Keratinocyte (primary cell): ENCODE measurements at regions not wholly inside any gene's neighbourhood (a gene's known extent, or its start where the extent isn't known, plus 50 kb on each side); places are given as distances from the start of the nearest gene placed in this dataset.

ENCODE experiments used
- DNase-seq: peaks from one replicate; pipeline ENCODE4 v3.0.0-alpha.2; 2011; ENCODE audit warnings: low read depth, missing footprints, low spot score
- FAIRE-seq: peaks from 2 replicates; lab custom pipeline; 2011; peaks lifted over from hg19 to GRCh38; lab: Jason Lieb, UNC
- H2AFZ ChIP-seq: 2 replicates; pipeline ENCODE4 v1.6.0; 2012; ENCODE audit warnings: low read length, control low read depth, inconsistent platforms; ENCODE audit not compliant: control insufficient read depth
- H3K27ac ChIP-seq: 2 replicates; pipeline ENCODE4 v1.5.1; 2011; ENCODE audit warnings: low read length; ENCODE audit not compliant: control insufficient read depth, insufficient read depth
- H3K27me3 ChIP-seq: 3 replicates; pipeline ENCODE4 v1.6.0; 2011; ENCODE audit warnings: low read length; ENCODE audit not compliant: control insufficient read depth, insufficient read depth; ENCODE audit errors: extremely low read depth
- H3K36me3 ChIP-seq, 2 experiments: 2 replicates in 1 of 2; 3 replicates in 1 of 2; pipeline ENCODE4 v1.5.1; 2011; ENCODE audit warnings: low read length in 2 of 2, mild to moderate bottlenecking in 1 of 2; ENCODE audit not compliant: control insufficient read depth in 2 of 2, insufficient read depth in 2 of 2; ENCODE audit errors: extremely low read depth in 1 of 2
- H3K4me1 ChIP-seq: 3 replicates; pipeline ENCODE4 v1.5.1; 2011; ENCODE audit warnings: low read length; ENCODE audit not compliant: control insufficient read depth, insufficient read depth; ENCODE audit errors: extremely low read depth
- H3K4me2 ChIP-seq: 3 replicates; pipeline ENCODE4 v1.6.0; 2011; ENCODE audit warnings: low read depth, low read length; ENCODE audit not compliant: control insufficient read depth, insufficient read depth; ENCODE audit errors: extremely low read depth
- H3K4me3 ChIP-seq, 3 experiments: fragments of 200-600 bp in 1 of 3; sonication (generic) in 1 of 3; 2 replicates in 2 of 3; 3 replicates in 1 of 3; pipeline ENCODE4 v1.5.1; 2011 to 2016; ENCODE audit warnings: low read length in 3 of 3, mild to moderate bottlenecking in 3 of 3, control low read depth in 2 of 3, inconsistent platforms in 1 of 3, low read depth in 1 of 3, mixed read lengths in 1 of 3, mixed run types in 1 of 3, moderate library complexity in 1 of 3; ENCODE audit not compliant: control insufficient read depth in 2 of 3, insufficient read depth in 2 of 3; ENCODE audit errors: extremely low read depth in 1 of 3
- H3K79me2 ChIP-seq: 2 replicates; pipeline ENCODE4 v1.6.0; 2012; ENCODE audit warnings: low read length; ENCODE audit not compliant: control insufficient read depth, insufficient read depth
- H3K9ac ChIP-seq: 3 replicates; pipeline ENCODE4 v1.6.0; 2011; ENCODE audit warnings: low read length; ENCODE audit not compliant: control insufficient read depth, insufficient read depth; ENCODE audit errors: extremely low read depth
- H3K9me1 ChIP-seq: 3 replicates; pipeline ENCODE4 v1.6.0; 2011; ENCODE audit warnings: low read length; ENCODE audit not compliant: control insufficient read depth, insufficient read depth; ENCODE audit errors: extremely low read depth
- H3K9me3 ChIP-seq: 2 replicates; pipeline ENCODE4 v1.5.1; 2012; ENCODE audit warnings: low read depth, low read length; ENCODE audit not compliant: control insufficient read depth
- H4K20me1 ChIP-seq: 3 replicates; pipeline ENCODE4 v1.6.0; 2011; ENCODE audit warnings: low read length; ENCODE audit not compliant: control insufficient read depth, insufficient read depth; ENCODE audit errors: extremely low read depth
- EZH2 ChIP-seq: IDR thresholded peaks from one replicate; pipeline ENCODE4 v1.6.1; 2012; ENCODE audit warnings: inconsistent platforms, mild to moderate bottlenecking, low read length, moderate library complexity
- dilution Hi-C: fragments of 300-500 bp; cut with MboI; formaldehyde crosslinking; loops from one replicate; pipeline ENCODE4 v1.7.0; 2020; ENCODE audit warnings: low sequenced_read_pairs; ENCODE audit not compliant: extremely low pct_ligation_motif_present
- TF ChIP-seq, protein P1 (sequence below), 3 experiments: IDR thresholded peaks in 1 of 3; conservative IDR thresholded peaks in 1 of 3; optimal IDR thresholded peaks in 1 of 3; 2 replicates in 2 of 3; 3 replicates in 1 of 3; pipeline versions ENCODE3 to v1.5.1; 2011; ENCODE audit warnings: low read length in 3 of 3, mild to moderate bottlenecking in 3 of 3, moderate library complexity in 2 of 3, control low read depth in 1 of 3, inconsistent platforms in 1 of 3; ENCODE audit not compliant: insufficient read depth in 2 of 3; ENCODE audit errors: extremely low read depth in 1 of 3

DNA sequence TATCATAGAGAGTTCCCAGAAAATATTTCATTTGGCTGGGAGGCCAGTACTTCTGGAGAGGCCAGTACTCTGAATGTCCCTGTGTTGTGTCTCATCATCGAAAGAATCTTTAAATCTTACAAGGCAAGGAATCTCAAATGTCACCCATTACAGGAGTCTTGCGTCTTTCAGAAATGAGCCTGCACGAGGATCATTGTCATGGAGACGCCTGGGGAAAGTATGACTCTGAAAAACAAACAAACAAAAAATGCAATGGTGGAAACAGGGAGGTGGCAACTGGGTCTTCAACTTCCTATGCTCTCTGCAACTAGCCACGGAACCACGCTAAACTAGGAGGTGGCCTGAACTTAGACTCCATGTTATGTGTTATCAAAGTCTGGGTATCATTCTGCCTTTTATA, 804.6 kb downstream of the EPHA3 start:
- Histone ChIP-seq H3K4me2 (no peak overlapping the region), H3K9me3 (no peaks in the 10 kb centered on the region), H3K36me3 (no peaks in the 10 kb centered on the region), H4K20me1 (no peaks in the 10 kb centered on the region), H3K9ac (no peak overlapping the region), H3K27ac (no peak overlapping the region), H3K27me3 (no peaks in the 10 kb centered on the region), H2AFZ (no peak overlapping the region), H3K9me1 (no peaks in the 10 kb centered on the region), H3K4me1 (no peaks in the 10 kb centered on the region), H3K4me3 (no peak overlapping the region), H3K79me2 (no peaks in the 10 kb centered on the region)
- no peak for TF ChIP-seq EZH2
- dilution Hi-C loops, result no loop called here
- FAIRE-seq (no peak), DNase-seq (no peak)

DNA sequence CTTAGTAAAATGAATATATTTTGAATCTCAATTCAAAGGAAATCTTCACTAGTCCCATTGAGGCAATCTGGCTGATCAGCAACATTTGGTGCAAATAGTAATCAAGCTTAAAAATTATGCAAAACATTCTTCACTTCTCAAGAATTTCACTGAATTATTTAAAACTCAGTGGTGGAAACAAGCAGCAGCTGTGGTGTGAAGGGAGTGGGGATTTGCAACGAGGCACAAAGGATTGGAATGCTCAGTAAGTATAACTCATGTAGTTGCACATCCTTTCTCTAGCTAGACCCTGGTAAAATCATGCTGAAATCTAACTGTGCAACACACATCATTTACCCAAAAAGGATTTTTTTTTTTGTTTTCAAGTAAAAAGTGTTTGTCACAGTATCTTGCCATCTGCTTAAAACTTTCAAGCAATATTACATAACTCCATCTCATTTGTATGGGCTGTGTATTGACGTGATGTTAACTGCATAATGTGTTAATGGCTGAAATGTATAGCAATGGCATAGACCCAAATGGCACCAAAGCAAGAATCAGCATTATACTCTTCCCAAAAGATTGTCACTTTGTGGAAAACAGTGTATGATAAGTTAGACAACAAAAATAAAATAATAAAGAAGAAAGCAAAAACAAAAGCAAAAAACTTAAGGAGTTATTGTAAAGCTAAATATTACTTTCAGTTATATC, 816.6 kb downstream of the EPHA3 start:
- Histone ChIP-seq H3K36me3 (no peaks in the 10 kb centered on the region), H4K20me1 (no peaks in the 10 kb centered on the region)
- dilution Hi-C loops, result no loop called here

More for the DNA sequence above, 816.6 kb downstream of the EPHA3 start:
- no peak overlapping the region for H3K9ac ChIP-seq
- H3K9me1 ChIP-seq, result no peaks in the 10 kb centered on the region
- H3K27me3 ChIP-seq, result no peaks in the 10 kb centered on the region
- TF ChIP-seq, protein P1, sequence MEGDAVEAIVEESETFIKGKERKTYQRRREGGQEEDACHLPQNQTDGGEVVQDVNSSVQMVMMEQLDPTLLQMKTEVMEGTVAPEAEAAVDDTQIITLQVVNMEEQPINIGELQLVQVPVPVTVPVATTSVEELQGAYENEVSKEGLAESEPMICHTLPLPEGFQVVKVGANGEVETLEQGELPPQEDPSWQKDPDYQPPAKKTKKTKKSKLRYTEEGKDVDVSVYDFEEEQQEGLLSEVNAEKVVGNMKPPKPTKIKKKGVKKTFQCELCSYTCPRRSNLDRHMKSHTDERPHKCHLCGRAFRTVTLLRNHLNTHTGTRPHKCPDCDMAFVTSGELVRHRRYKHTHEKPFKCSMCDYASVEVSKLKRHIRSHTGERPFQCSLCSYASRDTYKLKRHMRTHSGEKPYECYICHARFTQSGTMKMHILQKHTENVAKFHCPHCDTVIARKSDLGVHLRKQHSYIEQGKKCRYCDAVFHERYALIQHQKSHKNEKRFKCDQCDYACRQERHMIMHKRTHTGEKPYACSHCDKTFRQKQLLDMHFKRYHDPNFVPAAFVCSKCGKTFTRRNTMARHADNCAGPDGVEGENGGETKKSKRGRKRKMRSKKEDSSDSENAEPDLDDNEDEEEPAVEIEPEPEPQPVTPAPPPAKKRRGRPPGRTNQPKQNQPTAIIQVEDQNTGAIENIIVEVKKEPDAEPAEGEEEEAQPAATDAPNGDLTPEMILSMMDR (optimal IDR thresholded peaks at IDR 0.05 in 1 of 3, IDR thresholded peaks at IDR 0.05 in 1 of 3, conservative IDR thresholded peaks at IDR 0.05 in 1 of 3; ENCODE audit: extremely low read depth in 1 of 3, insufficient read depth in 2 of 3, low read length in 3 of 3), result no peak
- no peak for TF ChIP-seq EZH2
- H3K79me2 ChIP-seq, result no peaks in the 10 kb centered on the region
- H2AFZ ChIP-seq, result no peak overlapping the region
- FAIRE-seq (no peak), DNase-seq (no peak)
- no peaks in the 10 kb centered on the region for H3K4me1 ChIP-seq
- no peak overlapping the region for H3K4me2 ChIP-seq
- H3K4me3 ChIP-seq, result no peak overlapping the region
- no peak overlapping the region for H3K27ac ChIP-seq
- no peaks in the 10 kb centered on the region for H3K9me3 ChIP-seq
